GM19023 (cell line): ENCODE measurements at regions not wholly inside any gene's neighbourhood (a gene's known extent, or its start where the extent isn't known, plus 50 kb on each side); places are given as distances from the start of the nearest gene placed in this dataset.

ENCODE experiments used
- ATAC-seq: cut with Tn5 transposase; IDR thresholded peaks from one replicate; pipeline ENCODE4 v1.9.1; 2021; ENCODE audit warnings: mild to moderate bottlenecking, moderate library complexity; ENCODE audit not compliant: unreplicated experiment

DNA sequence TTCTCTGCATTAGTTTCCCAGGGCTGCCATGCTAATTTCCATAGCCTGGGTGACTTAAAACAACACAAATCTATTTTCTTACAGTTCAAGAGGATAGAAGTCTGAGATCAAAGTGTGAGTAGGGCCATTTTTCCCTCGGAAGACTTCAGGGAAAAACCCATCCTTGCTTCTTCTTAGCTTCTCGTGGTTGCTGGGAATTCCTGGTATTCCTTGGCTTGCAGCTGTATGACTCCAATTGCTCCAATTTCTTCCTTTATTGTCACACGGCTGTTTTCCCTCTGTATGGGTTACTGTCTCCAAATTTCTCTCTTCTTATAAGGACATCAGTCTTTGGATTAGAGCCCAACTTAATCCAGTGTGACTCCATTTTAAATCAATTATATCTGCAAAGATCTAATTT lies 128.4 kb upstream of the JAG1 start:
- no peak for ATAC-seq

DNA sequence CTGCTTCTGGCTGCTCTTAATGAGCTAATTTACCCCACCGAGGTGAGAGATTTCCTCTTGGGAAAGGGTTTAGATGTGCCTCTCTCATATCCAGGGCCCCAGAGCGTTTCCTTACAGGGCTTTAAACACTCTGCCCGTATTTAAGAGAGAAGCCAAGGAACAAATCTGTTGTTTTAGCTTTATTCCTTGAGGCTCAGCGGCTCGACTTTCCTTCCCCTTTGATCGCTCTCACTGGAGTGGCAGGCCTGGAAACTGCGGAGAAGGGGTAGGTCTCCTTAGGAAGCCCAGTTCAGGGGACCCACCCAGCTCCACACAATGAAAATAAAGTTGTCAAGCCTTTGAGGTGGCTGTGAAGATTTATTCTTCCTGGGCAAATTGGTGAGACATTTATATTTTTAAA lies 132.0 kb upstream of the JAG1 start:
- ATAC-seq: no peak

DNA sequence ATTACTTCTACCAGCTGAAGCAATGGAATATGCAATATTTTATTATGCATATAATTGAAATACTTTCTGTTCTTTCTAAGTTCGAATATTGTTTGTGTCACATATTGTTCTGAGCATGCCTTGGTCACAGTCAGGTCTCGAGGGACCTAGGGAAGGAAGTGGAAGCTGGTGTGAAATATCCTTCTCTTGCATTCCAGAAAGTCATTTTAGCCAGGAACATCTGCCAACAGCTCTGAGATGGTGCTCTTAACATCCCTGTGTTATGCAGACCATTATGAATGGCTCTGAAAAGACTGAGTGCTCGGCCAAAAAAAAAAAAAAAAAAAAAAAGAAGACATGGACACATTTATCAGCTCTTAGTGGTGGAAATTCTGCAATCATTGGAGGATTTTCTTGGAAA lies 132.7 kb upstream of the JAG1 start:
- no peak for ATAC-seq

DNA sequence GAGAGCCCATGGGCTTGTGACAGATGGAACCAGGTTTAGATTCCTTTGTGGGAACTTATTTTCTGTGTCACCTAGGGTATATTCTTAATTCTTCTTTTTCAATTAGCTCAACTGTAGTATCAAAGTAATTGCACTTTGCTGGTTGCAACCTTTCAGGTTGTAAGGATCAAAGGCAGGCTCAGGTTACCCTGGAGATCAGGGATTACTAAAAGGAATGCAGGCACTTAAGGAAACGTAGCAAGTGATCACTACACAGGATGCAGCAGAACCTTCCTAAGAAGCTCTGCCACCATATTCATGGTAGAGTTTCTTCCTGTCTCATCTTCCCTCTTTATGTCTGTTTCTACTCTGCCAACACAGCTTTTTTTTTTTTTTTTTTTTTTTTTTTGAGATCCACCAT lies 133.2 kb upstream of the JAG1 start:
- ATAC-seq: no peak

DNA sequence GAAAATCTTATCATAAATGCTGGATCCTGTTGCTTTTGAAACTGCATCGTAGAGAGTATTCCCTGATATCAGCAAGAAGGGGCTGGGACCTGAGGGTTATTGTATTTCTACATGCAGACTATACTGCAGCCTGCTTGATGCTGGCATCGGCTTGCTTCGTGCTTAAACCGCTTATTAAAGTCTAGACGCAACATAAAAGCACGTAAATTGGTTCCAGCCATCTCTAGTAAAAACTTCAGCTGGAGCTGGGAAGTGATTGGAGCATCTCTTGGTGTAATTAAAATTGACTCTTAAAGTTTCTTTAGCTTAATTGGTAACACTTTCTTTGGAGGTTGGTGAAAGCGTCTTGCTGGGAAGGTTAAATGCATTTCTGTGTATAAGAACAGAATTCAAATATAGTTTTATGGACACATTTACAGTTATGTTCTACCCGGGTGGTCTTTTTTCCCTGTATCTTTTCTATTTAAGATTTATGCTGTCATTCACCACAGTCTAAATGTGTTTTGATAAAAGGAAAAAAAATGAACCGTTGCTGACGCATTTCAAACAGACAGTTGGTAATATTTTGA lies 139.0 kb upstream of the JAG1 start:
- no peak for ATAC-seq

DNA sequence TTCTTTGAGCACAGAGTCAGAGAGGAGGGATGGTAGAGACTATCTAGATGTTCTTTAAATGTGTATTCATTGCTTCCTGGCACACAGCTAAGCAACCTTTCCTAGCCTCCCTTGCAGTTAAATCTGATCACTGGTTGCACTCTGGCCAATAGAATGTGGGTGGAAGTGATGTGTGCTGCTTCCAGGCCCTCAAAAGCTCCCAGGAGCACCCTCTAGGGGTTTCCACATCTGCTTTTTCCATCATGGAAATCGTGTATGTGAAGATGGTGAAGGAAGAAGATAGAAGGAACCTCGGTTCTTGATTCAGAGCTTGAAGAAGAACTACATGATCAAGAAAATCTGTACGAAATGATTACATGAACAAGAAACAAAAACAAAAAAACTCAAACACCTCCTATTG lies 149.8 kb upstream of the JAG1 start:
- no peak for ATAC-seq

DNA sequence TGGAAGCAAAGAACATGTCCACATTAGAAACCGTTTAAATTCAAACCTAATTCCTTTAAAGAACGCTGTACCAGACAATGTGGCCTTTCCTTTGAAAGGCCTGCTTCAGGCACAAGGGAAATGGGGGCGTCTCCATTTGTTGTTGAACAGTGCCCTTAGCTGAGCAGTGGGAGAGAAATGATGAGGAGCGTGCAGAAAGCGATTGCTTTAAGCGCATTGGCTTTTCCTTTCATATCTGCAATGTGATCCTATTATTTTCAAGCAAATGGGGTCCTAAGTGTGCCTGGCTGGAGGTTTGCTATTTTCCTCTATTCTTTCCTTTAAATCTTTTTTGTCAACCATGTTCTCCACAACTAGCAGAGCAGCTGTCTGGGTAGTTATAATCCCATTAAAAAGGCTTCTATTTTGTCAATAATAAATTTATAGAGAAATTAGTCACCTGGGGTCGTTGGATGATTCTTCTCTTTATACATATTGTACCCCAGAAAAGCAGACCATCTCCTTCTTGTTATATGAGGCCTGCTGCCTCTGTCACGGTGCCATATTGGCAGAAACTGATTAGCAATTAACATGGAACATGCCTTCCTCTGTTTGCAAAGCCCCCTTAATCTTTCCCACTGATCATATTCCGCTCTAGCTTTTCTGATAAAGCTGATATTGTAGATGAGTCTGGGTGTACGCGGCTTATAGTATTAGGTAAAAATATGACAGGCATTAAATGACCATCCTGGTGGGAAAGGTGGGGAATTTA lies 151.1 kb upstream of the JAG1 start:
- no peak for ATAC-seq

DNA sequence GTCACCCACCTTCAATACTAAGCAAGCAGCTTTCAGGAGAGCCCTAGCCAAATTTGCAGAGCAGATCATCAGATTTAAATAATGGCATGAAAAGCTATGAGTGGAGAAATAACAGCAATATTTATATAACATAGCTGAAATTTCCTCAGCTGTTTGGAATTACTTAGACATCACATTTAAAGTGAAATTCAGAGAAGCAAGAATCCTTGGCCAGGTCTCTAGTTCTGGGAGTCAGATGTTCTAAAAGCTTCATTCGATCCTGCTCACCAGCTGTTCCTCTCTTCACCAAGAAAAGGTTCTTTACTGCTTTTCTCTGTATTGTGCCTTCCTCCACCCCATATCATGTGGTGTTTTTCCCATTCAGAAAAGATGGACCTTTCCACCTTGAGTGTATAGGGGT lies 152.3 kb upstream of the JAG1 start:
- no peak for ATAC-seq

DNA sequence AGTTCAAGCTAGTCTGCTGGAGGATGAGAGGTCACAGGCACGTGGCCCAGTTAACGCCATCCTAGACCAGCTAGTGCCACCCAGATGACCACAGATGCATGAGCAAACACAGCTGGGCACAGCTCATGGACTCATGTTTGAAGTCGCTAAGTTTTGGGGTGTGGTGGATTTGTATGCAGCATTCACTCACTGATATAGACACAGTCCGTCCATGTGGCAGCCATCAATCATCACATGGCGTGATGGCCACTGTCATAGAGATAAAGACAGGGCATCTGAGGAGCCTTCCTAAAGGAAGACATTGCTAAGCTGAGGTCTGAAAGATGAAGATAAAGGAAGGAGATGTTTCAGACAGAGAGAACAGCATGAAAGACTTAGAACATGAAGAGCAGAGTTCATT lies 154.4 kb upstream of the JAG1 start:
- no peak for ATAC-seq

DNA sequence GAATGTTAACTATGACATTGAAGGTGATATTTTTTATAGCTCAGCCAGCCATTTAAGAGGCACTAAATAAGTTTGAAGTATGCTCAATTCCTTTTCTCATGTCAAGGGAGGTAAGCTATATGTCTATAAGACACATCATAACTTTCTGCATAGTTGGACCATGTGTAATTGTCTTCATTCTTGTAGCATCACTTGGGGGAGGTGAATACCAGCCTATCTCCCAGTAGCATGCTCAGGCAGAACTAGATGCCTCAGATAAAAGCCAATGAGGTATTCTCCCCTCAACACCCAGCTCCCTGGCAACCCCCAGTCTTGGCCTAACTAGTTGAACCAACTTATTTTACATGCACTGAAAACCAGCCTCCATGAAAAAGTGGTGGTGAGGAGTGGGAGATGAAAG lies 158.3 kb upstream of the JAG1 start:
- ATAC-seq: no peak

DNA sequence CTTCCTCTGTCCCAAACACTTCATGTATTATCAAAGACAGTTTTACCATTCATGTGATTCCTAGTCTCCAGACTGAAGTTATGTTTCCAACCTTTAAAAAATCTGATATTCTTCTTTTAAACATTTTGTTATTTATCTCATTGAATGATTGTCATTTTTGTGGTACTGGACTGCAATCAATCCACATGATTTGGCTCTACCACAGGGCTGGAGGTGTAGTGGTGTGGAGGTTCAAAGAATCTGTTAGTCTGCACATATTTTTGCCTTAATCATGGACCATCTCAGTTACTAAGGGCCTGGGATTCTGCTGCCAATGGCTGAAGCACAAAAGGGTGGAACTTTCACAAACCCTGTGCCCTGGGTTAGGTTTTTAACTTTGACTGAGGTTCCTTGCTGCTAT lies 164.1 kb upstream of the JAG1 start:
- ATAC-seq: no peak

DNA sequence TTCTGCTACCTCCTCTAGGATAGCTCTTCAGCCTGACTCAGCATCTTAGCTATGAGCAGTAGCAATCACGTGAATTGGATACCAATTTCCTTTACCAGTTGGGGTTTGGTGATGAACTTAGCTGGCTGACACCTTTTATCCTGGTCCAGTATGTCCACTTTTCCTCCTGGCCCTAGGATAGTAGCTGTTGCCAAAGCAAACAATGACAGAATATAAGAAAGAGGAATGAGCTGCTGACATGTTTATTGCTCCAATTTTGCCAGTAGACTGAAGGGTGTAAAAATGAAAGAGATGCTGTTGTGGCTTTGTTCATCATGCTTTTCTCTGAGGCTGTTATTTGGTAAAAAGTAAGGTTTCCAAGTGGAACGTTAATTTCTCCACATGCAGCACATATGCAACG lies 168.3 kb upstream of the JAG1 start:
- ATAC-seq: no peak

DNA sequence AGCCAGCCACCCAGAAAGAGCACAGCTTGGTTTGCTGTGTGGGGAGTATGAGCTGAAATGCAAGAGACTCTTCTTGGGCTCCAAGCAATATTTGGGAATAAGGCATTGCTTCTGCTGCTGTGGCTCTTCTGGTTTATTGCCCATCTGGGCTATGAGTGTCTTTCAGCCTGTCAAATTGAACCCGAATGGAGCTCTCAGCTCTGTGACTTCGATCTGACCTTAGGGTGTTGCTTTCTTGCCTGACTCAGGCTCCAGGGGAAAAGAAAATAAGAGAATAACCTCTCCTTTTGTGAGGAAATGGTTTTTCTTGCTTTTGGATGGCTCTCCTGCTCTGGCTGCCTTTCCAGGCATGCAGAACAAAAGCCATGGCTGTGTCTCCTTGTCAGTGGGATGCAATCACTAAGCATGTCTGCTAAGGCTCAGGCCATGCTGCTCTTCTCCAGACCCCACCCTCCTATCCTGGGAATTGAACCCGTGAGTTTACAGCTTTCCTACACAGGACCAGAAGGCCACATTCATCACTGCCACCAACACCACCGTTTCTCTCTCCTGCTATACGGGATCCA lies 169.4 kb upstream of the JAG1 start:
- no peak for ATAC-seq

DNA sequence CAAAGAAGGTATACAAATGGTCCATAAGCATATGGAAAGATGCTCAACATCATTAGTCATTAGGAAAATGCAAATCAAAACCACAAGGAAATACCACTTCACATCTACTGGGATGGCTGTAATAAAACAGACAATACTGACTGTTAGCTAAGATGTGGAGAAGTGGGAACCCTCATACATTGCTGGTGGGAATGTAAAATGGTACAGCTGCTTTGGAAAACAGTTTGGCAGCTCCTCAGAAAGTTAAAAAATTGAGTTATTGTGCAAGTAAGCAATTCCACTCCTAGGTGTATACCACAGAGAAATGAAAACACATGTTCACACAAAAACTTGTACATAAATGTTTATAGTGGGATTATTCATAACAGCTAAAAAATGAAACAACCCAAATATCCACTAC lies 173.0 kb upstream of the JAG1 start:
- ATAC-seq: no peak

DNA sequence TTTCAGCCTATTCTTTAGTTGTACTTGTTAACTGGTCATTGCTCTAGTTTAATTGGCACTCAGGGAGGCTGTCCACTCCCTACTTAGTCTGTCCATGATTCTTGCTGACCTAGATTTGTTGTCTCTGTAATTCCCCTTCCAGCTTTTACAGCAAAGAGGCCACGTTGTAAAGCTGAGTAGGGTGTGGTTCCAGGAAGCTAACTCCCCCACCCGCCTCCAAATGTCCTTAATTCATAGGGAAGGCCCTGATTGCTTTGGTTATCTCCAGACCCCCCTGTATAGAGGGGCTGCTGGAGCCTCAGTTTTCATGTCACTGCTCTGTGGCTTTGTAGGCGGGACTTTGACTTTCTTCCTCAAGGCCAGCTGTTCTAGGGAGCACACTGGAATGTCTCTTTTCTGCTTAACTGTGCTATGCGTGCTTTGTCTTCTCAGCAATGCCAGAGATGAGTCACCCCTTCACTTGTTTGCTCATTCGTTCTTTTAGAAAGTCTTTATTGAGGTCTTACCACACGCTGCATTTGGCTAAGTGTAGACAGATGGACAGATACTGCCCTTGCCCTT lies 175.1 kb upstream of the JAG1 start:
- ATAC-seq: peak; percentile 69

DNA sequence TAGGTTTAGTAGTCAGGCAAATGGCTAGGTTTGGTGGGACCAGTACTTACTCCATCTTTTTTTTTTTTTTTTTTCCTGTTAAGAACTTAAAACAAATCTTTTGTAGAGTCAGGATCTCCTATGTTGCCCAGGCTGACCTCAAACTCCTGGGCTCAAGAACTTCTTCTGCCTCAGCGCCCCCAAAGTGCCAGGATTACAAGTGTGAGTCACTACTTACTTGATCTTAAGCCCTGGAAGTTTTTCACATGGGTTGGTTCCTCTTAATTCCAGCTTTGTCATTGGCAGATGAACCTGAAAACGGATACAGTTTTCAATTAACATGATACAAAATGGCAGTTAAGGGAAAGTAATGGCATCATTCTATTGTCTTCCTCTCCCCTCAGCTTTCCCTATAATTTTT lies 179.4 kb upstream of the JAG1 start:
- ATAC-seq: no peak

DNA sequence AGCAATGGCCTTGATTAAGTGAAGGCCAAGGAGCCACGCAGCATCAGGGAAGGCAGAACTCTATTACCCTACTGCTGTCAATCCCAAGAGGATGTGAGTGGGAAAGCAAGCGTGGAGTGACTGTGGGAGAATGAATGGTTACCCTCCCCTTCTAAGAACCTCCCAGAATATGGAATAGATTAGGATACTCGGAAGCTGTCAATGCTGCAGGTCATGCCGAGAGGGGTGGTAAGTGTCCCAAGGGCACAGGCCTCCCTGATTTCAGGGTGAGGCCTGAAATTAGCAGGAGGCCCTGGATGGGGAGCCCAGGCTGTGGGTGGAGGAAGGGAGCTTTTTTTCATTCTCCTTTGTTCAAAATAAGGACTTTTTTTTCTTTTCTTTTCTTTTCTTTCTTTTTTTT lies 179.9 kb upstream of the JAG1 start:
- ATAC-seq: no peak

DNA sequence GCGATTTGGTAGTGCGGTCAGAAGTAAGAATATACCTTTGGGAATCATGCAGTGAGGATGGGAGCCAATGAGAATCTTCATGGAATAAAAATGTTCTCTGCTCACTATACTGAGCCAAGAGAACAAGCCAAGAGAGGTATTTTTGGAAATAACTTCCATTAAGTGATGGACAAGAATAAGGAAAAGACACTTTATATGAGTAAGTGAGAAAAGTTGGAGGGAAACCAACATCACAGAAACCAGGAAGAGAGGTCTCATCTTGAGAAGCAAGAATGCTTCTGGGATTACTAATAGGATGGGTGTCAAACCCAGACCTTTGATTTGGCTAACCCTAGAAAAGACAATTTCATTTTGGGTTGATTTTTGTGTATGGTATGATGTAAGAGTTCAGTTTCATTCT lies 181.2 kb upstream of the JAG1 start:
- no peak for ATAC-seq

DNA sequence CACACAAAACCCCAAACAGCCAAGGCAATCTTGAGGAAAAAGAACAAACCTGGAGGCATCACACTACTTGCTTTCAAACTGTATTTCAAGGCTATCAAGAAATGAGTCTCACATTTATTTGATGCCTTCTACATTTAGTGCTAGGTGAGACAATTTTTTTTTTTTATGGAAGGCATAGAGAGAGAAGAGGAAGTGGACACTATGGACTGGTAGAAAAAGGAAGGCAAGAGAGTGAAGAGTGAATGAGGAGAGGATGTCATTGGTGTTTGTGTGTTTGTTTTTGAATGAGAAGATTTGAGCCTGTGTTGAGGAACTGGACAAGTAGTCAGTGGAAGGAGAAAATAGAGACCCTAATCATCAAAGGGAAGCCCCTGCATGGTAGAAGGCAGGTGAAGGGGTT lies 182.0 kb upstream of the JAG1 start:
- ATAC-seq: no peak

DNA sequence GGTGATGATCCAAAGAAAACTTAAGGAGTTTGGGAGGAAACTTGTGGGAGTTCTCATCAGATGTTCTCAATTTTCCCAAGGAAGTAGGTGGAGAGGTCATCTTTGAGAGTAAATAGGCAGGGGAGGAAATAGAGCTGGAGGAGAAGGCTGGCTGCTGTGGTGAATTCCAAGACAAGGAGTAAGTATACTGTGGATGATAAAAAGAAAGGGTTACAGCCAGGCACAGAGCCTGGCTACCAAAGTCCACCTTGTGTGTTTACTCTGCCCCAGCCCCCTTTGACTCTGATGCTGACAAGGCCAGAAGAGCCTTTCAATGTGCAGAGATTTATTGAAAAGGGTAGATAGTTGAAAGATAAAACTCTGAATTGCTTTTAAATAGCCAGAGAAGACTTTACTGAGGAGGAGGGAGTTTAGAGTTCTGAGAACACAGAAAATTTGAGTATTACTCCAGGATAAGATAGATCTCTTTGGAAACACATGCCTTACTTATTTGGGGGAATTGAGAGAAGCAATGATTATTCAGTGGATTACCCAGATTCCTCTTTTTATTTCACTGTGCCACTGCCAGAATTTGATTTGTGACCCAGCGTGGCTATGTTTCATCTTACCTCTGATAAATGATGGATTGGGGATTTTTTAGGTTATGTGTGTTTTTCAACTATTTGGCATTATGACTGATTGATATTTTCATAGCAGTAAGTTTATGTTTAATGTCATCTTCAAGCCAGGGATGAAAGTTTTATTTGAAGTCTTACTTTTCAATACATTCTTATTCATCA lies 182.6 kb upstream of the JAG1 start:
- no peak for ATAC-seq

DNA sequence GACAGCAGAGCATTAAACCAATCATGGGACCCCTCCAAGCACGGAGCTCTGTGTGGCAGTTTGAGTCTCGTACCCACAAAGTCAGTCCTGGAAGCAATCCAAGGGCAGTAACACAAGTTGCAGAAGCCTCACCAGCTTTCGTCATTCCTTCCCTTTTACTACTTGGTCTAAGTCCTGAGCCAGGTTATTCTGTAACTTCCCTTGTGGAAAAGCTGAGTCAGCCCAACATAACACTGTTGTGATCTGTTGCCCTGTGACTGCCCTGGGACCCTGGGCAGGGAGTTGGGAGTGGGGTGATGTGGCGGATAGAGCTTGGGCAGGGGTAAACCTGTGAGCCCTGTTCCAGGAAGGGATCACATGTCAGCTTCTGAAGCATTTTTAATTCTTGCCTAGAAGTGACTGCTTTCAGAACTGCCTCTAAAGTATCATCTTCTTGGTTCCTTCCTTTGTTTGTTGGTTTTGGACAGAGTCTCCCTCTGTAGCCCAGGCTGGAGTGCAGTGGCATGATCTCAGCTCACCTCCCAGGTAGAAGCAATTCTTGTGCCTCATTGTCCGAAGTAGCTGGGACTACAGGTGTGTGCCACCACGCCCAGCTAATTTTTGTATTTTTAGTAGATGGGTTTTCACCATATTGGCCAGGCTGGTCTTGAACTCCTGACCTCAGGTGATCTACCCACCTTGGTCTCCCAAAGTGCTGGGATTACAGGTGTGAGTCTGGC lies 183.7 kb upstream of the JAG1 start:
- no peak for ATAC-seq
